Caco-2 (cell line): ENCODE measurements at regions not wholly inside any gene's neighbourhood (a gene's known extent, or its start where the extent isn't known, plus 50 kb on each side); places are given as distances from the start of the nearest gene placed in this dataset.
"Not testable (repeated sequence)": the region's sequence is repeated elsewhere in the genome, so short reads cannot be mapped to it uniquely, and the experiment has no call there.

Experiments used
- BruUV-seq: library from RNA; stranded (reverse); fragments of 400-500 nt; replicated peaks from 2 replicates; lab custom pipeline; 2021; lab: Mats Ljungman, UMichigan
- CTCF ChIA-PET: fragments of 300-600 bp; sonication (Branson Sonifier 250); formaldehyde crosslinking; loops from one replicate; lab custom pipeline; 2022; ENCODE audit warnings: antibody characterized with exemption; lab: Charles Lee
- POLR2A ChIA-PET: fragments of 300-600 bp; sonication (Branson Sonifier 250); formaldehyde crosslinking; loops from one replicate; lab custom pipeline; 2022; ENCODE audit warnings: antibody characterized with exemption; lab: Charles Lee
- DNase-seq, 2 experiments: peaks; one replicate each; pipeline versions ENCODE4 v3.0.0 to v3.0.0-alpha.2; 2020 to 2022
- H3K27me3 ChIP-seq: replicated peaks from 2 replicates; pipeline ENCODE4 v1.6.0; 2011; ENCODE audit warnings: low read length; ENCODE audit not compliant: control insufficient read depth, insufficient read depth
- H3K36me3 ChIP-seq: 2 replicates; pipeline ENCODE4 v1.5.1; 2011; ENCODE audit warnings: low read length; ENCODE audit not compliant: control insufficient read depth, insufficient read depth
- H3K4me1 ChIP-seq: fragments of 250-450 bp; sonication (Bioruptor Pico); 2 replicates; pipeline ENCODE4 v1.5.1; 2020; ENCODE audit warnings: mild to moderate bottlenecking
- H3K4me3 ChIP-seq: 2 replicates; pipeline ENCODE4 v1.5.1; 2011; ENCODE audit warnings: low read depth, mild to moderate bottlenecking, control low read depth, low read length
- H3K9me3 ChIP-seq: fragments of 250-450 bp; sonication (Bioruptor Pico); 2 replicates; pipeline ENCODE4 v1.5.1; 2020; ENCODE audit warnings: mild to moderate bottlenecking, moderate library complexity
- H3K27ac Mint-ChIP-seq: one replicate; pipeline ENCODE4 v1.8.0; 2022; ENCODE audit warnings: mixed read lengths; ENCODE audit not compliant: unreplicated experiment
- H3K27me3 Mint-ChIP-seq: one replicate; pipeline ENCODE4 v1.8.0; 2022; ENCODE audit warnings: mixed read lengths; ENCODE audit not compliant: insufficient read depth, unreplicated experiment
- H3K36me3 Mint-ChIP-seq: one replicate; pipeline ENCODE4 v1.8.0; 2022; ENCODE audit warnings: mild to moderate bottlenecking, mixed read lengths; ENCODE audit not compliant: insufficient read depth, unreplicated experiment
- H3K4me1 Mint-ChIP-seq: one replicate; pipeline ENCODE4 v1.8.0; 2022; ENCODE audit warnings: low read depth, mixed read lengths; ENCODE audit not compliant: unreplicated experiment
- H3K4me3 Mint-ChIP-seq: one replicate; pipeline ENCODE4 v1.8.0; 2022; ENCODE audit warnings: mild to moderate bottlenecking, moderate library complexity, mixed read lengths; ENCODE audit not compliant: unreplicated experiment
- H3K9me3 Mint-ChIP-seq: one replicate; pipeline ENCODE4 v1.8.0; 2022; ENCODE audit warnings: mixed read lengths; ENCODE audit not compliant: unreplicated experiment
- intact Hi-C: fragments of 100-400 bp; cut with micrococcal nuclease; formaldehyde crosslinking; loops from one replicate; pipeline ENCODE4 v1.10.0; 2022; ENCODE audit not compliant: unreplicated experiment
- TF ChIP-seq, protein P1 (sequence below), 2 experiments: fragments of 200-600 bp in 1 of 2; IDR thresholded peaks; 1 replicate in 1 of 2; 2 replicates in 1 of 2; pipeline versions ENCODE4 v1.5.1 to v1.8.0; 2011 to 2022; ENCODE audit warnings: antibody characterized with exemption in 1 of 2, control low read depth in 1 of 2, inconsistent platforms in 1 of 2, low read depth in 1 of 2, low read length in 1 of 2, mild to moderate bottlenecking in 1 of 2, moderate library complexity in 1 of 2; ENCODE audit not compliant: insufficient read depth in 1 of 2, severe bottlenecking in 1 of 2, unreplicated experiment in 1 of 2

DNA sequence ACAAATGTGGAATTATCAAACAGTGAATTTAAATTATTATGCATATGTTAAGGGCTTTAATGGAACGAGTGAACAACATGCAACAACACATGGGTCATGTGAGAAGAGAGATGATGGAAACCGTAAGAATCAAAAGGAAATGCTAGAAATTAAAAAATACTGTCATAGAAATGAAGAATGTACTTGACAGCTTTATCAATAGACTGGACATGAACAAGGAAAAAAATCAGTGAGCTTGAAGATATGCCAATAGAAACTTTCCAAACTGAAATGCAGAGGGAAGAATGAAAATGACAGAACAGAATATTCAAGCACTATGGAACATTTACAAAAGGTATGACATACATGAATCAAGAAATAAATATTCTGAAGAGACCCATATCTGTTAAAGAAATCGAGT lies 117.7 kb upstream of the KCNJ3 start:
- Mint-ChIP-seq H3K4me1 (no peaks in the 10 kb centered on the region), H3K4me3 (no peak overlapping the region), H3K36me3 (no peaks in the 10 kb centered on the region), H3K9me3 (peaks cover 39% of the 10 kb centered on the region), H3K27me3 (no peaks in the 10 kb centered on the region), H3K27ac (no peak overlapping the region)
- intact Hi-C loops: no loop called here
- ChIA-PET CTCF (no interaction called here), POLR2A (no interaction called here)
- DNase-seq: no peak
- Histone ChIP-seq H3K4me3 (no peak overlapping the region), H3K4me1 (peaks cover 6% of the 10 kb centered on the region; the same call in 1 of the 2 replicates), H3K27me3 (no peaks in the 10 kb centered on the region), H3K36me3 (no peaks in the 10 kb centered on the region), H3K9me3 (peaks cover 8% of the 10 kb centered on the region; the same call in 1 of the 2 replicates)
- no TSS peak for BruUV-seq
- TF ChIP-seq, protein P1, sequence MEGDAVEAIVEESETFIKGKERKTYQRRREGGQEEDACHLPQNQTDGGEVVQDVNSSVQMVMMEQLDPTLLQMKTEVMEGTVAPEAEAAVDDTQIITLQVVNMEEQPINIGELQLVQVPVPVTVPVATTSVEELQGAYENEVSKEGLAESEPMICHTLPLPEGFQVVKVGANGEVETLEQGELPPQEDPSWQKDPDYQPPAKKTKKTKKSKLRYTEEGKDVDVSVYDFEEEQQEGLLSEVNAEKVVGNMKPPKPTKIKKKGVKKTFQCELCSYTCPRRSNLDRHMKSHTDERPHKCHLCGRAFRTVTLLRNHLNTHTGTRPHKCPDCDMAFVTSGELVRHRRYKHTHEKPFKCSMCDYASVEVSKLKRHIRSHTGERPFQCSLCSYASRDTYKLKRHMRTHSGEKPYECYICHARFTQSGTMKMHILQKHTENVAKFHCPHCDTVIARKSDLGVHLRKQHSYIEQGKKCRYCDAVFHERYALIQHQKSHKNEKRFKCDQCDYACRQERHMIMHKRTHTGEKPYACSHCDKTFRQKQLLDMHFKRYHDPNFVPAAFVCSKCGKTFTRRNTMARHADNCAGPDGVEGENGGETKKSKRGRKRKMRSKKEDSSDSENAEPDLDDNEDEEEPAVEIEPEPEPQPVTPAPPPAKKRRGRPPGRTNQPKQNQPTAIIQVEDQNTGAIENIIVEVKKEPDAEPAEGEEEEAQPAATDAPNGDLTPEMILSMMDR (IDR thresholded peaks at IDR 0.05; ENCODE audit: insufficient read depth in 1 of 2, low read depth in 1 of 2, low read length in 1 of 2, severe bottlenecking in 1 of 2, unreplicated experiment in 1 of 2): no peak

DNA sequence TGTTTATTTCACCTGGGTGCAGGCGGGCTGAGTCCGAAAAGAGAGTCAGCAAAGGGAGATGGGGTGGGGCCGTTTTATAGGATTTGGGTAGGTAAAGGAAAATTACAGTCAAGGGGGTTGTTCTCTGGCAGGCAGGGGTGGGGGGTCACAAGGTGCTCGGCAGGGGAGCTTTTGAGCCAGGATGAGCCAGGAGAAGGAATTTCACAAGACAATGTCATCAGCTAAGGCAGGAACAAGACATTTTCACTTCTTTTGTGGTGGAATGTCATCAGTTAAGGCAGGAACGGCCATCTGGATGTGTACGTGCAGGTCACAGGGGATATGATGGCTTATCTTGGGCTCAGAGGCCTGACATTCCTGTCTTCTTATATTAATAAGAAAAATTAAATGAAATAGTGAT lies 115.8 kb upstream of the KCNJ3 start:
- BruUV-seq, H3K4me3 Mint-ChIP-seq, H3K4me3 ChIP-seq, H3K27ac Mint-ChIP-seq, H3K9me3 ChIP-seq, H3K36me3 ChIP-seq, intact Hi-C loops, CTCF ChIA-PET, H3K4me1 ChIP-seq, POLR2A ChIA-PET, DNase-seq, H3K27me3 Mint-ChIP-seq, H3K36me3 Mint-ChIP-seq, H3K4me1 Mint-ChIP-seq, H3K27me3 ChIP-seq: not testable (repeated sequence)
- peaks cover 23% of the 10 kb centered on the region for H3K9me3 Mint-ChIP-seq

DNA sequence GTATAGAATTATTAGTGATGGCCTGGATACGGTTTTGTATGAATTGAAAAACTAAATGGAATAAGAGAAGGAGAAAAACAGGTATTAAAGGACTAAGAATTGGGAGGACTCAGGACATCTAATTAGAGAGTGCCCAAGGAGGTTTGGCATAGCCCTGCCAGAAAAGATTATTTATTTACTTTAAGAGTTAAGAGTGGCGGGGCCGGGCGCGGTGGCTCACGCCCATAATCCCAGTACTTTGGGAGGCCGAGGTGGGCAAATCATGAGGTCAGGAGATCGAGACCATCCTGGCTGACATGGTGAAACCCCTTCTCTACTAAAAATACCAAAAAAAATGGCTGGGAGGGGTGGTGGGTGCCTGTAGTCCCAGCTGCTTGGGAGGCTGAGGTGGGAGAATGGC lies 115.2 kb upstream of the KCNJ3 start:
- H3K36me3 Mint-ChIP-seq, H3K4me3 Mint-ChIP-seq, H3K27ac Mint-ChIP-seq, H3K4me3 ChIP-seq, intact Hi-C loops, H3K4me1 Mint-ChIP-seq, DNase-seq, CTCF ChIA-PET, H3K27me3 Mint-ChIP-seq, POLR2A ChIA-PET, H3K27me3 ChIP-seq, BruUV-seq, H3K4me1 ChIP-seq, H3K9me3 ChIP-seq, H3K36me3 ChIP-seq: not testable (repeated sequence)
- peaks cover 23% of the 10 kb centered on the region for H3K9me3 Mint-ChIP-seq

DNA sequence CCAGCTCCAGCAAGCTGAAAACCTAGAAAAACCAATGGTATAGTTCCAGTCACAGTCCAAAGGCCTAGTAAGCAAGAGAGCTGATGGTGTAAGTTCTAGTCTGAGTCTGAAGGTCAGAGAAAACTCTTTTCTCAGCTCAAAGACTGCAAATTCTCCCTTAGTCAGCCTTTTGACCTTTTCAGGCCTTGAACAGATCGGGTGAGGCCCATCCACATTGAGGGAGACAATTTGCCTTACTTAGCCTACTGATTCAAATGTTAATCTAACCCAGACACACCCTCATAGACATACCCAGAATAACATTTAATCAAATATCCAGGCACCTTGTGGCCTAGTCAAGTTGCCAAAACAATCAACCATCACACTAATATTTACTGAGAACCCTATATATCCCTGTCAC lies 110.8 kb upstream of the KCNJ3 start:
- Mint-ChIP-seq H3K9me3 (peaks cover 7% of the 10 kb centered on the region), H3K36me3 (no peaks in the 10 kb centered on the region), H3K27me3 (peaks cover 2% of the 10 kb centered on the region), H3K4me1 (no peaks in the 10 kb centered on the region), H3K27ac (no peak overlapping the region), H3K4me3 (no peak overlapping the region)
- DNase-seq: no peak
- H3K4me1 ChIP-seq: no peaks in the 10 kb centered on the region
- ChIA-PET POLR2A (no interaction called here), CTCF (no interaction called here)
- H3K36me3 ChIP-seq: no peaks in the 10 kb centered on the region
- TF ChIP-seq, protein P1 (IDR thresholded peaks at IDR 0.05; ENCODE audit: insufficient read depth in 1 of 2, low read depth in 1 of 2, low read length in 1 of 2, severe bottlenecking in 1 of 2, unreplicated experiment in 1 of 2): no peak
- intact Hi-C loops: no loop called here
- H3K4me3 ChIP-seq: no peak overlapping the region
- no TSS peak for BruUV-seq
- H3K27me3 ChIP-seq: no peaks in the 10 kb centered on the region
- no peaks in the 10 kb centered on the region for H3K9me3 ChIP-seq
